HCT116 (cell line): ENCODE measurements at regions not wholly inside any gene's neighbourhood (a gene's known extent, or its start where the extent isn't known, plus 50 kb on each side); places are given as distances from the start of the nearest gene placed in this dataset.

Experiments used
- ATAC-seq: fragments of 200-7000 bp; cut with Tn5 transposase; 2 replicates; pipeline ENCODE4 v1.9.1; 2020; ENCODE audit warnings: mild to moderate bottlenecking, moderate library complexity
- BruUV-seq: library from RNA; stranded (reverse); fragments of 400-500 nt; replicated peaks from 2 replicates; lab custom pipeline; 2021; lab: Mats Ljungman, UMichigan
- CTCF ChIA-PET: fragments of 300-600 bp; sonication (Branson Sonifier 250); formaldehyde crosslinking; loops from one replicate; lab custom pipeline; 2021; ENCODE audit warnings: antibody characterized with exemption; lab: Charles Lee
- POLR2A ChIA-PET: fragments of 300-600, 350-600 bp; sonication (Branson Sonifier 250); formaldehyde crosslinking; loops from one replicate; lab custom pipeline; 2021; ENCODE audit warnings: antibody characterized with exemption; lab: Charles Lee
- RAD21 ChIA-PET, 2 experiments: fragments of 300-600 bp; sonication (Branson Sonifier 250); formaldehyde crosslinking; loops; one replicate each; lab custom pipeline; 2023; ENCODE audit warnings: low total read pairs in 2 of 2; ENCODE audit not compliant: uncharacterized antibody in 2 of 2, unreplicated experiment in 2 of 2, low non-redundant PET in 1 of 2; lab: Charles Lee
- DNase-seq: peaks from one replicate; pipeline ENCODE4 v3.0.0-alpha.2; 2010; ENCODE audit warnings: low read depth, low spot score
- H2AFZ ChIP-seq: fragments of 200-600 bp; shearing (Covaris generic), sonication (generic); 2 replicates; pipeline ENCODE4 v1.6.1; 2017; ENCODE audit warnings: low read depth, mixed run types, mixed read lengths, antibody characterized with exemption, low read length; ENCODE audit not compliant: poor library complexity, severe bottlenecking
- H3K27ac ChIP-seq: 2 replicates; pipeline ENCODE4 v1.5.1; 2012; ENCODE audit warnings: low read depth, low read length
- H3K27me3 ChIP-seq: fragments of 200-600 bp; sonication (generic); 2 replicates; pipeline ENCODE4 v1.6.1; 2016; ENCODE audit warnings: mixed run types, low read length, mixed read lengths; ENCODE audit not compliant: insufficient read depth
- H3K36me3 ChIP-seq, 2 experiments: fragments of 200-500 bp in 1 of 2; fragments of 200-600 bp in 1 of 2; sonication (Bioruptor generic) in 1 of 2; sonication (generic) in 1 of 2; 2 replicates each; pipeline versions ENCODE4 v1.5.1 to v1.6.1; 2014 to 2016; ENCODE audit warnings: low read length in 2 of 2, inconsistent platforms in 1 of 2, mixed read lengths in 1 of 2, mixed run types in 1 of 2; ENCODE audit not compliant: insufficient read depth in 2 of 2, control insufficient read depth in 1 of 2
- H3K4me1 ChIP-seq, 2 experiments: fragments of 200-600 bp in 1 of 2; sonication (generic) in 1 of 2; 2 replicates each; pipeline versions ENCODE4 v1.5.1 to v1.6.1; 2012 to 2017; ENCODE audit warnings: low read length in 2 of 2, inconsistent platforms in 1 of 2, mild to moderate bottlenecking in 1 of 2, mixed read lengths in 1 of 2, mixed run types in 1 of 2, moderate library complexity in 1 of 2; ENCODE audit not compliant: insufficient read depth in 2 of 2, control insufficient read depth in 1 of 2
- H3K4me2 ChIP-seq: fragments of 200-600 bp; sonication (generic); 2 replicates; pipeline ENCODE4 v1.6.1; 2017; ENCODE audit warnings: mixed run types, low read length, mixed read lengths
- H3K4me3 ChIP-seq, 2 experiments: fragments of 200-600 bp in 1 of 2; sonication (generic) in 1 of 2; replicated peaks in 1 of 2; 2 replicates each; pipeline ENCODE4 v1.5.1; 2011 to 2016; ENCODE audit warnings: low read length in 2 of 2, control low read depth in 1 of 2, low read depth in 1 of 2, mild to moderate bottlenecking in 1 of 2, mixed read lengths in 1 of 2, mixed run types in 1 of 2
- H3K79me2 ChIP-seq: fragments of 200-600 bp; sonication (generic); 2 replicates; pipeline ENCODE4 v1.6.1; 2017; ENCODE audit warnings: mild to moderate bottlenecking, mixed run types, low read length, moderate library complexity, mixed read lengths; ENCODE audit not compliant: insufficient read depth
- H3K9ac ChIP-seq: fragments of 200-600 bp; sonication (generic); 2 replicates; pipeline ENCODE4 v1.6.1; 2016; ENCODE audit warnings: low read length, mixed read lengths
- H3K9me2 ChIP-seq: fragments of 200-600 bp; sonication (generic), shearing (Covaris generic); 2 replicates; pipeline ENCODE4 v1.6.1; 2017; ENCODE audit warnings: mixed run types, mild to moderate bottlenecking, moderate library complexity; ENCODE audit not compliant: insufficient read depth
- H3K9me3 ChIP-seq, 2 experiments: fragments of 200-500 bp in 1 of 2; fragments of 200-600 bp in 1 of 2; sonication (Bioruptor generic) in 1 of 2; sonication (generic) in 1 of 2; 2 replicates each; pipeline ENCODE4 v1.6.1; 2014 to 2017; ENCODE audit warnings: low read length in 2 of 2, mixed read lengths in 2 of 2, inconsistent platforms in 1 of 2, low read depth in 1 of 2, mild to moderate bottlenecking in 1 of 2, mixed run types in 1 of 2, moderate library complexity in 1 of 2; ENCODE audit not compliant: control insufficient read depth in 1 of 2, insufficient read depth in 1 of 2
- H4K20me1 ChIP-seq: fragments of 200-600 bp; sonication (generic), shearing (Covaris generic); 2 replicates; pipeline ENCODE4 v1.6.1; 2017; ENCODE audit warnings: mixed run types, mild to moderate bottlenecking, moderate library complexity; ENCODE audit not compliant: insufficient read depth
- ATF3 ChIP-seq: IDR thresholded peaks from 2 replicates; pipeline ENCODE4 v1.6.1; 2012
- CBX3 ChIP-seq: IDR thresholded peaks from 2 replicates; pipeline ENCODE4 v1.6.1; 2012; ENCODE audit warnings: low read depth
- CEBPB ChIP-seq: IDR thresholded peaks from 2 replicates; pipeline ENCODE4 v1.6.1; 2012; ENCODE audit warnings: low read depth
- CTCF ChIP-seq, 3 experiments: fragments of 200-600 bp in 1 of 3; sonication (generic) in 1 of 3; IDR thresholded peaks in 2 of 3; conservative IDR thresholded peaks in 1 of 3; 2 replicates each; pipeline ENCODE4 v1.5.1; 2012 to 2017; ENCODE audit warnings: low read depth in 2 of 3, low read length in 2 of 3, antibody characterized with exemption in 1 of 3, borderline replicate concordance in 1 of 3, control low read depth in 1 of 3, mild to moderate bottlenecking in 1 of 3, mixed read lengths in 1 of 3, mixed run types in 1 of 3, moderate library complexity in 1 of 3; ENCODE audit not compliant: insufficient read depth in 1 of 3
- ELF1 ChIP-seq: IDR thresholded peaks from 2 replicates; pipeline ENCODE4 v1.6.1; 2012; ENCODE audit warnings: low read depth, borderline replicate concordance
- EZH2 ChIP-seq: fragments of 200-600 bp; sonication (generic); IDR thresholded peaks from 2 replicates; pipeline ENCODE4 v1.6.1; 2017; ENCODE audit warnings: antibody characterized with exemption, mixed run types
- EZH2phosphoT487 ChIP-seq: fragments of 200-600 bp; IDR thresholded peaks from 2 replicates; pipeline ENCODE4 v1.6.1; 2018; ENCODE audit warnings: antibody characterized with exemption, borderline replicate concordance
- FOSL1 ChIP-seq: IDR thresholded peaks from 2 replicates; pipeline ENCODE4 v1.6.1; 2012; ENCODE audit warnings: low read depth
- JUND ChIP-seq: IDR thresholded peaks from 2 replicates; pipeline ENCODE4 v1.6.1; 2012
- POLR2A ChIP-seq: IDR thresholded peaks from 2 replicates; pipeline ENCODE4 v1.7.0; 2011; ENCODE audit warnings: borderline replicate concordance; ENCODE audit not compliant: insufficient read depth, insufficient read length; ENCODE audit errors: extremely low read depth
- POLR2AphosphoS5 ChIP-seq: IDR thresholded peaks from 2 replicates; pipeline ENCODE4 v1.6.1; 2011; ENCODE audit warnings: mild to moderate bottlenecking, low read depth, low read length, moderate library complexity
- RAD21 ChIP-seq: IDR thresholded peaks from 2 replicates; pipeline ENCODE4 v1.6.1; 2012; ENCODE audit warnings: low read depth, mild to moderate bottlenecking
- SIN3A ChIP-seq: IDR thresholded peaks from 2 replicates; pipeline ENCODE4 v1.6.1; 2012; ENCODE audit warnings: low read depth
- SRF ChIP-seq: IDR thresholded peaks from 2 replicates; pipeline ENCODE4 v1.6.1; 2012; ENCODE audit warnings: low read depth
- YY1 ChIP-seq: IDR thresholded peaks from 2 replicates; pipeline ENCODE4 v1.6.1; 2011; ENCODE audit warnings: low read length, low read depth, moderate library complexity, mild to moderate bottlenecking; ENCODE audit not compliant: insufficient replicate concordance; ENCODE audit errors: extremely low read depth
- ZFX ChIP-seq: fragments of 450-650 bp; IDR thresholded peaks from 2 replicates; pipeline ENCODE4 v1.6.1; 2017
- intact Hi-C: fragments of 100-400 bp; cut with micrococcal nuclease; formaldehyde crosslinking; loops from 2 replicates; pipeline ENCODE4 v1.10.0; 2022
- TF ChIP-seq, protein P1 (sequence below): IDR thresholded peaks from 2 replicates; pipeline ENCODE4 v1.6.1; 2011; ENCODE audit warnings: mild to moderate bottlenecking, low read length, moderate library complexity; ENCODE audit not compliant: insufficient replicate concordance; ENCODE audit errors: extremely low read depth

DNA sequence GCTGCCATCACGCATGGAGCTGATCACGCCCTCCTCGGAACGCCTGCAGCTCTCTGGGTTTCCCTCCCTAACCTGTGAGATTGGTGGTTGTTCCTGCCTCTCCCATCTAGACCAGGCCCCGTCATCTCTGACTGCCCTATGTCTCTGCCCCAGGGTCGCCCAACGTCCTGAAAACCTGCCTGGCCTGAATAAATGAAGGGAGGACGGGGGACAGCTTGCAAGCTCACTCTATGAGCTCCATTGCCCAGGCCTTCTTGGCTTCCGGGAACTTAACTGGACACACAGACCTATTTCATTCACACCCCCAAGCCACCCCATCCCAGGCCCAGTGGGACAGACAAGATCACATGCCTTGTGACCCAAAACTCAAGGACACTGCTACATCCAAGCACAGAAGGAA is 274.2 kb downstream of the XXYLT1 start:
- Histone ChIP-seq H3K79me2 (no peaks in the 10 kb centered on the region), H3K4me2 (no peak overlapping the region), H4K20me1 (no peaks in the 10 kb centered on the region), H3K9me2 (no peaks in the 10 kb centered on the region), H3K27ac (no peak overlapping the region), H2AFZ (no peak overlapping the region), H3K4me3 (no peak overlapping the region), H3K4me1 (0 out of 4 replicates have a peak, but pooled peaks cover 0 to 1% of the 10 kb centered on the region in 2 experiments), H3K36me3 (no peaks in the 10 kb centered on the region), H3K9me3 (no peaks in the 10 kb centered on the region), H3K27me3 (peaks cover 4% of the 10 kb centered on the region; the same call in 1 of the 2 replicates), H3K9ac (no peak overlapping the region)
- ChIA-PET RAD21 (no interaction called here), CTCF (no interaction called here), POLR2A (no interaction called here)
- intact Hi-C loops = no loop called here
- BruUV-seq = no TSS peak
- DNase-seq (no peak), ATAC-seq (no peak)
- no peak for TF ChIP-seq CEBPB
- TF ChIP-seq POLR2AphosphoS5 = no peak
- TF ChIP-seq CTCF (IDR thresholded peaks at IDR 0.05 in 2 of 3, conservative IDR thresholded peaks at IDR 0.05 in 1 of 3; ENCODE audit: borderline replicate concordance in 1 of 3, insufficient read depth in 1 of 3, low read depth in 2 of 3, low read length in 2 of 3) = no peak
- no peak for TF ChIP-seq JUND
- no peak for TF ChIP-seq ELF1
- TF ChIP-seq ATF3 = no peak
- no peak for TF ChIP-seq EZH2
- TF ChIP-seq FOSL1 = no peak
- TF ChIP-seq YY1 = no peak
- no peak for TF ChIP-seq SIN3A
- TF ChIP-seq, protein P1, sequence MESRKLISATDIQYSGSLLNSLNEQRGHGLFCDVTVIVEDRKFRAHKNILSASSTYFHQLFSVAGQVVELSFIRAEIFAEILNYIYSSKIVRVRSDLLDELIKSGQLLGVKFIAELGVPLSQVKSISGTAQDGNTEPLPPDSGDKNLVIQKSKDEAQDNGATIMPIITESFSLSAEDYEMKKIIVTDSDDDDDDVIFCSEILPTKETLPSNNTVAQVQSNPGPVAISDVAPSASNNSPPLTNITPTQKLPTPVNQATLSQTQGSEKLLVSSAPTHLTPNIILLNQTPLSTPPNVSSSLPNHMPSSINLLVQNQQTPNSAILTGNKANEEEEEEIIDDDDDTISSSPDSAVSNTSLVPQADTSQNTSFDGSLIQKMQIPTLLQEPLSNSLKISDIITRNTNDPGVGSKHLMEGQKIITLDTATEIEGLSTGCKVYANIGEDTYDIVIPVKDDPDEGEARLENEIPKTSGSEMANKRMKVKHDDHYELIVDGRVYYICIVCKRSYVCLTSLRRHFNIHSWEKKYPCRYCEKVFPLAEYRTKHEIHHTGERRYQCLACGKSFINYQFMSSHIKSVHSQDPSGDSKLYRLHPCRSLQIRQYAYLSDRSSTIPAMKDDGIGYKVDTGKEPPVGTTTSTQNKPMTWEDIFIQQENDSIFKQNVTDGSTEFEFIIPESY = no peak
- TF ChIP-seq CBX3 = no peak
- no peak for TF ChIP-seq POLR2A
- TF ChIP-seq RAD21 = no peak
- no peak for TF ChIP-seq SRF
- TF ChIP-seq ZFX = no peak
- TF ChIP-seq EZH2phosphoT487 = no peak
